K562 (cell line): ENCODE measurements at regions not wholly inside any gene's neighbourhood (a gene's known extent, or its start where the extent isn't known, plus 50 kb on each side); places are given as distances from the start of the nearest gene placed in this dataset.
A peak's percentile ranks its signal among the peaks of the same experiment; 100 is the strongest.

Experiments
- ATAC-seq: fragments of 200-7000 bp; cut with Tn5 transposase; 3 replicates; pipeline ENCODE4 v1.9.1; 2020; ENCODE audit warnings: moderate library complexity
- BruUV-seq: library from RNA; stranded (reverse); fragments of 400-500 nt; replicated peaks from 2 replicates; lab custom pipeline; 2021; lab: Mats Ljungman, UMichigan
- CTCF ChIA-PET: fragments of 300-600 bp; formaldehyde crosslinking; extraction: SDS; loops from one replicate; lab custom pipeline; 2021; ENCODE audit warnings: low intra/inter-chr PET ratio; lab: Yijun Ruan, JAX
- POLR2A ChIA-PET: fragments of 300-600, 350-650 bp; sonication (Branson Sonifier 250); formaldehyde crosslinking; extraction: SDS; loops from one replicate; lab custom pipeline; 2021; ENCODE audit warnings: antibody characterized with exemption, inconsistent platforms; lab: Yijun Ruan, JAX
- DNase-seq, 4 experiments: peaks; one replicate each; pipeline versions ENCODE4 v3.0.0 to v3.0.0-alpha.2; 2011 to 2018; ENCODE audit warnings: low spot score in 3 of 4, mixed read lengths in 3 of 4; ENCODE audit errors: extremely low read depth in 1 of 4
- FAIRE-seq: peaks from 2 replicates; lab custom pipeline; 2011; peaks lifted over from hg19 to GRCh38; lab: Jason Lieb, UNC
- H2AFZ ChIP-seq: 2 replicates; pipeline ENCODE4 v1.6.0; 2011; ENCODE audit warnings: low read depth, low read length, control low read depth, inconsistent platforms
- H3K27ac ChIP-seq: fragments of 200-600 bp; 3 replicates; pipeline ENCODE4 v1.8.0; 2011; ENCODE audit warnings: low read depth, mild to moderate bottlenecking, control low read depth, inconsistent platforms, low read length, moderate library complexity, mixed read lengths; ENCODE audit errors: extremely low read depth
- H3K27me3 ChIP-seq, 2 experiments: fragments of 300-600 bp in 1 of 2; 2 replicates in 1 of 2; 3 replicates in 1 of 2; pipeline versions ENCODE4 v1.6.0 to v1.8.0; 2011; ENCODE audit warnings: inconsistent platforms in 2 of 2, low read length in 2 of 2, mild to moderate bottlenecking in 1 of 2, mixed read lengths in 1 of 2, moderate library complexity in 1 of 2; ENCODE audit not compliant: control insufficient read depth in 2 of 2, insufficient read depth in 2 of 2
- H3K36me3 ChIP-seq: fragments of 300-600 bp; 3 replicates; pipeline ENCODE4 v1.8.0; 2011; ENCODE audit warnings: mild to moderate bottlenecking, low read length, inconsistent platforms; ENCODE audit not compliant: control insufficient read depth, insufficient read depth
- H3K4me1 ChIP-seq, 2 experiments: fragments of 200-600 bp in 1 of 2; replicated peaks in 1 of 2; 2 replicates in 1 of 2; 3 replicates in 1 of 2; pipeline versions ENCODE4 v1.5.1 to v1.8.0; 2011; ENCODE audit warnings: inconsistent platforms in 2 of 2, low read length in 2 of 2, mild to moderate bottlenecking in 1 of 2, mixed read lengths in 1 of 2, moderate library complexity in 1 of 2; ENCODE audit not compliant: control insufficient read depth in 2 of 2, insufficient read depth in 2 of 2
- H3K4me2 ChIP-seq: 2 replicates; pipeline ENCODE4 v1.6.1; 2011; ENCODE audit warnings: low read length, control low read depth, inconsistent platforms, mixed read lengths; ENCODE audit not compliant: insufficient read depth
- H3K4me3 ChIP-seq: fragments of 200-600 bp; sonication (generic), shearing (Covaris generic); 2 replicates; pipeline ENCODE4 v1.5.1; 2016; ENCODE audit warnings: control low read depth, inconsistent platforms
- H3K79me2 ChIP-seq: fragments of 200-600 bp; 3 replicates; pipeline ENCODE4 v1.8.0; 2011; ENCODE audit warnings: low read length, inconsistent platforms; ENCODE audit not compliant: control insufficient read depth, insufficient read depth
- H3K9ac ChIP-seq, 2 experiments: 2 replicates each; pipeline versions ENCODE4 v1.6.0 to v1.6.1; 2011; ENCODE audit warnings: low read depth in 2 of 2, low read length in 2 of 2, control low read depth in 1 of 2, inconsistent platforms in 1 of 2, mild to moderate bottlenecking in 1 of 2, mixed read lengths in 1 of 2; ENCODE audit not compliant: insufficient read depth in 1 of 2
- H3K9me1 ChIP-seq: one replicate; pipeline ENCODE4 v1.6.0; 2011; ENCODE audit warnings: inconsistent platforms, mild to moderate bottlenecking, low read length, moderate library complexity; ENCODE audit not compliant: control insufficient read depth, insufficient read depth
- H3K9me3 ChIP-seq: replicated peaks from 2 replicates; pipeline ENCODE4 v1.5.1; 2011; ENCODE audit warnings: low read depth, low read length, inconsistent platforms; ENCODE audit not compliant: control insufficient read depth, insufficient read depth
- H4K20me1 ChIP-seq: replicated peaks from 2 replicates; pipeline ENCODE4 v1.6.1; 2011; ENCODE audit warnings: low read length, inconsistent platforms, mixed read lengths; ENCODE audit not compliant: control insufficient read depth, insufficient read depth
- CEBPG ChIP-seq, 3 experiments: fragments of 200-800 bp in 1 of 3; sonication (Bioruptor generic) in 1 of 3; sonication (generic) in 1 of 3; formaldehyde crosslinking in 1 of 3; IDR thresholded peaks in 2 of 3; conservative IDR thresholded peaks in 1 of 3; 2 replicates each; pipeline versions ENCODE4 v1.6.1 to v1.8.0; 2016 to 2022; ENCODE audit warnings: missing compliant biosample characterization in 2 of 3, missing genetic modification characterization in 2 of 3, mild to moderate bottlenecking in 1 of 3, missing genetic modification reagents in 1 of 3
- EZH2 ChIP-seq: IDR thresholded peaks from 2 replicates; pipeline ENCODE4 v1.6.1; 2012; ENCODE audit warnings: low read depth, mild to moderate bottlenecking, inconsistent platforms, low read length, borderline replicate concordance
- HIVEP1 ChIP-seq: fragments of 250-450 bp; sonication (Bioruptor Pico); IDR thresholded peaks from 2 replicates; pipeline ENCODE4 v1.4.0; 2020; ENCODE audit warnings: mild to moderate bottlenecking
- WGBS: fragments of 100-300 bp; shearing (Covaris generic); methylation state at CpG from one replicate; pipeline ENCODE4 v1.1.6; 2016; ENCODE audit warnings: low coverage, mixed read lengths; ENCODE audit not compliant: insufficient coverage; ENCODE audit errors: missing lambda C conversion rate; 5-methylcytosine and 5-hydroxymethylcytosine counted together
- in situ Hi-C: fragments of 300-500 bp; cut with MboI; formaldehyde crosslinking; loops from 4 replicates; pipeline ENCODE4 v1.15.0; 2018; ENCODE audit warnings: inconsistent platforms, mixed read lengths
- intact Hi-C: fragments of 100-400 bp; cut with micrococcal nuclease; formaldehyde crosslinking; loops from 2 replicates; pipeline ENCODE4 v1.14.2; 2022
- TF ChIP-seq, protein P1 (sequence below): sonication (generic); IDR thresholded peaks from 2 replicates; pipeline ENCODE4 v1.6.1; 2016

DNA sequence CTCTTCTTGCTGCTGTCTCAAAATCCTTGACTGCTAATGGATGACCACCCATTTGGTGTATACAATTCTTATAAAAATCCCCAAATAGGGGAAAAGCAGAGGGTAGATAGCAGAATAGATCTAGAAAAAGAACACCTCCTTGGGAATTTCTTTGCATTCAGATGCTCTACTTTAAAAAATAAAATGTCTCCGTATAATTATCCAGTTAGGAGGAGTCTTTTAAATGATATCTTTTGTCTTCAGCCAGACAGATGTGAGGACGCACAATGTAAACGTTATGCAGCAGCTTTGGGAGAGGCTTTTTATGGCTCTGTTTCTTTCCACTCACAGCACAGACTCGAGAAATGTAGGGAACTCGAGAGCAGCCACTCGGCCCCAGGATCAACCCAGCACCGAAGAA, 300.2 kb downstream of the IRF8 start:
- H3K27me3 ChIP-seq, result peaks cover 68% of the 10 kb centered on the region in 2 experiments

More for the DNA sequence above, 300.2 kb downstream of the IRF8 start:
- DNase-seq (no peak), FAIRE-seq (no peak), ATAC-seq (no peak)
- Histone ChIP-seq H3K9ac (no peak overlapping the region), H3K79me2 (no peaks in the 10 kb centered on the region), H3K9me1 (no peaks in the 10 kb centered on the region), H3K36me3 (no peaks in the 10 kb centered on the region), H3K4me1 (no peaks in the 10 kb centered on the region), H3K27ac (no peak overlapping the region), H3K4me3 (no peak overlapping the region), H2AFZ (no peak overlapping the region), H3K4me2 (no peak overlapping the region), H4K20me1 (no peaks in the 10 kb centered on the region; the same call in 1 of the 2 replicates), H3K9me3 (no peaks in the 10 kb centered on the region)
- TF ChIP-seq HIVEP1 (CRISPR knock-in tag), result no peak
- no peak for TF ChIP-seq CEBPG (CRISPR knock-in tag; IDR thresholded peaks at IDR 0.05)
- no peak for TF ChIP-seq CEBPG (tag; conservative IDR thresholded peaks at IDR 0.05 in 1 of 2, IDR thresholded peaks at IDR 0.05 in 1 of 2)
- TF ChIP-seq, protein P1, sequence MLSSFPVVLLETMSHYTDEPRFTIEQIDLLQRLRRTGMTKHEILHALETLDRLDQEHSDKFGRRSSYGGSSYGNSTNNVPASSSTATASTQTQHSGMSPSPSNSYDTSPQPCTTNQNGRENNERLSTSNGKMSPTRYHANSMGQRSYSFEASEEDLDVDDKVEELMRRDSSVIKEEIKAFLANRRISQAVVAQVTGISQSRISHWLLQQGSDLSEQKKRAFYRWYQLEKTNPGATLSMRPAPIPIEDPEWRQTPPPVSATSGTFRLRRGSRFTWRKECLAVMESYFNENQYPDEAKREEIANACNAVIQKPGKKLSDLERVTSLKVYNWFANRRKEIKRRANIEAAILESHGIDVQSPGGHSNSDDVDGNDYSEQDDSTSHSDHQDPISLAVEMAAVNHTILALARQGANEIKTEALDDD, result no peak
- TF ChIP-seq EZH2, result peak; percentile 75; the same call in 1 of the 2 replicates
- 2% methylated on average over 7 of the region's 7 CpGs for WGBS
- ChIA-PET POLR2A (no interaction called here), CTCF (no interaction called here)
- intact Hi-C loops, result no loop called here
- no TSS peak for BruUV-seq
- in situ Hi-C loops, result no loop called here
